ENCODE measurements at regions not wholly inside any gene's neighbourhood (a gene's known extent, or its start where the extent isn't known, plus 50 kb on each side); places are given as distances from the start of the nearest gene placed in this dataset.

DNA sequence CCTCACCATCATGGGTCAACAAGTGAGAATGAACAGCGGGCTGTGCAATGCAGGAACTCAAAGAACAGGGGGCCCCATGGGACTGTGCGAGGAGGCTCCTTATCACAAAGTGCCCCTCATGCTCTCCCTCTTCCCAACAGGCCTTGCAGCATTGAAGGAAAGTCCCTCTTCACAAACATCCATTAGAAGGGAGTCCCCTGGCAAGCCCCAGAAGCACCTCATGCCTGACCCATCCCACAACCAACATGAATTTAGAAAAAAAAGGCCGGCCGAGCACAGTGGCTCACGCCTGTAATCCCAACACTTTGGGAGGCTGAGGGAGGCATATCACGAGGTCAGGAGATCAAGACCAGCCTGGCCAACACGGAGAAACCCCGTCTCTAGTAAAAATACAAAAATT, 122.6 kb upstream of the FSTL4 start:
- no peak for DNase-seq

GRCh38 chr5:133732536-133732935, 120.2 kb upstream of the FSTL4 start:
- DNase-seq, result no peak

DNA sequence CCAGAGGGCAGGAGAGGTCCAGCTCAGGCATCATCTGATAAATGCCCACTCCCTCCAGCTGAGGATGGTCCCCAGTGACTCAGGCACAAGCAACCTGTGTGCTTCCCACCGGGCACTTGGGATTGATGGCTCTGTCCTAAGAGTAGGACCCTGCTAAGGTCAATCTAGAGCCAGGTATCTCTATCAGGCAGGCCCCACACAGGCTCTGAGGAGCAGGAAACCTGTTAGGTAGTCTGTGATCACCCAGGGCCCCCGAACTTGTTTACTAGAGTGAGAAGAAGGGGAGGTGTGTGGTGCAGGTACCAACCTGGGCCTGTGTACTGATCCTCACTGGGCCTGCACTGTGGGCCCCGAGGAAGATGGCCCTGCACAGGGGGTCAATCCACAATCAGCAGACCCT, 119.6 kb upstream of the FSTL4 start:
- DNase-seq, result no peak

DNA sequence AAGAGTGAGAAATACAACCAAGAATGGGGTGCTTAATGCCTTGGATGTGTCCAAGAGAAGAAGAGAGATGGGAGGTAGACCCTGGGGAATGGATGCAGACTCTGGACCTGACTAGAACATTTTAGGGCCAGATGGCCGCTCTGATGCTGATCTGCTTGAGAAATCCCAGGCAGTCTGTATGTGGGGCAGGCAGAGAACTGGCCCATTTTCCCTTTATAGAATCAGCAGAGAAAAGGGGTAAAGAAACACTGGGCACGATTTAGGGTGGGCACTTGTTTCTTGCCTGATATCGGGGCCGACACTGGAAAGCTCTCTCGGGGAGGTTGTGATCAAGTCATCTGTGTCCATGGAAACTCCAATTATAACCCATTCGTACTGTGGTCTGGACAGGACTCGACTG, 118.5 kb upstream of the FSTL4 start:
- DNase-seq, result no peak

DNA sequence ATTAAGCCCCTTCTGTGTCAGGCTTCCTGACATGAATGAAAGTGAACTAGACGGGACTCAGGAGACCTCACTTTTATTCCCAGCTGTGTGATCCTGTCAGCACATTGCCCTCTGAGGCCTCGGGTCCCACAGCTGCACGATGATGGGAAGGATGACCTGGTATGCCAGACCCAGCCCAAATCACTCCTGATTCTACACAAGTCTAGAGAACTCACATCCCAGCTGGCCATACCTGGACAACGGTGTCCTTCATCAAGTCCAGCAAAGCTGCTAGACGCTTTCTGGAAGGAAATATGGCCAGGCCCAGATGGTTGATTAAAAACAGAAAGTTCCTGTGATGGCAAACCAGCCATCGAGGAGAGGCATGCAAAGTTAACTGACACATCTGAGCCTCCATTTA, 118.0 kb upstream of the FSTL4 start:
- DNase-seq, result no peak

GRCh38 chr5:133729800-133730199, 117.5 kb upstream of the FSTL4 start:
- DNase-seq, result no peak

- DNase-seq, result no peak
These were observed 116.1 kb upstream of the FSTL4 start for GRCh38 chr5:133728475-133728874.

DNA sequence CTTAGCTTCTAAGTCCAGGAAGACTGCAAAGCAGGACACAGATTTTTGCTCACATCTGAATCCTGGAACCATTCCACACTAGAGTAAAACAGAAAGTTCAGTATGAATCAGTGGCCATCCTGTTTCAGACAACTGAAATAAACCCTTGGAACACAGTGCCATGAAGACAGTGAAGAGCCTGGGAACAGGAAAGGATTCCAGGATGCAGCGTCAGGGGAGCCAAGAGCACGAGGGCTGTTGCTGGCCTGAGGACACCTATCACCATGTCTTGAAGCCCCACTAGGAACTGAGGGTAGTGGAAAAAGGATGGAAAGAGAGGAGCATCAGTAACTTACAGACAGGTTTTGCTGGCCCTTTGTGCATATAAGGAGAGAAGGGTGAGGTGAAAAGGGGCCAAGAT, 115.3 kb upstream of the FSTL4 start:
- no peak for DNase-seq

DNA sequence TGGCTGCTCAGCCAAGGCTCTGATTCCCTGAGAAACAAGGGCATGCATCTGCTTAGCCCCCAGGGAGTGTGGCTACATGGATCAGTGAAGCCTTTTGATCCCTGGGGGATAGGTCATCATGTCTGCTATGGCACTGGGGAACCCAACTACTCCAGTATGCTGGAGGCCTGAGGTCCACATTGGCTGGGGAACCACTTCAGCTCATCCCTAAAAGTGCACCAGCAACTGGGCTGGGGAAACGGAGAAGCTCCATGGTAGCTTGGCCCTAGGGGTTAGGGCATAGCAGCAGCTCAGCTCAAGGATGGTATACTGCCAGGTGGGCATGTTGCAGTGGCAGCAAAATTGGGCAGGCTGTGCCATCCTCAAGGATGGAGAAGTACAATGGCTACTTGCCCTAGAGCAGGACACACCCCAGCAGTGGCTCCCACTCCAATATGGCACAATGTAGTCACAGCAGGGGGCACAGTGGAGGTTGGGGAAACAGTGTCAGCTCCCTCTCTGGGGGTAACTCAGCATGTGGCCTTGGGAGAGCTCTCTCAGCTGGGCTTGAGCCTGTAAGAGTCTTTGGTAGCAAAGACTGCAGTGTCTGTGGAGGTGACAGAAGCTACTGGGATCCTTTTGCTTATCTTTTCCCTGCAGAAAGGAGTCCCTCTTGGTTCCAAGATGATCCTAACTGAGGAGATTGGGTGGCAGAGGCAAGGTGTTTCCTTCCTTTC, 111.5 kb upstream of the FSTL4 start:
- no peak for DNase-seq

DNA sequence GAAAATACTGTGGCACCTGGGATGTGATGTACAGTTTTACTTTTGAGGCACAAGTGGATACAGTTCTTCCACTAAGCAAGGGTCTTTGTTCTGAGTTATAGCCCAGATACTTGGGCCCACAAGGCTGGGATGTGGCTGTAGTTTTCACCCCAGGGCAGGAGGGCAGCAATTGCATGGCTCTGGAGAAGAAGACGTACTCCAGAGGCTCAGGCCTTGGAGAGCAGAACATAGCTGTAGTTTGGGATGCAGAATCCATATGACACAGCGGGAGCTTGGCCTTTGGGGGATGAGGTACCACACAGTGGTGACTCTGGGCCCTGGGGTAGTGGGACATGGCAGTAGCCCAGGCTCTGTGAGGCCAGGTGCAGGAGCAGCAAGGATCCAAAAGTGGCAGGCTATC, 110.8 kb upstream of the FSTL4 start:
- no peak for DNase-seq

DNA sequence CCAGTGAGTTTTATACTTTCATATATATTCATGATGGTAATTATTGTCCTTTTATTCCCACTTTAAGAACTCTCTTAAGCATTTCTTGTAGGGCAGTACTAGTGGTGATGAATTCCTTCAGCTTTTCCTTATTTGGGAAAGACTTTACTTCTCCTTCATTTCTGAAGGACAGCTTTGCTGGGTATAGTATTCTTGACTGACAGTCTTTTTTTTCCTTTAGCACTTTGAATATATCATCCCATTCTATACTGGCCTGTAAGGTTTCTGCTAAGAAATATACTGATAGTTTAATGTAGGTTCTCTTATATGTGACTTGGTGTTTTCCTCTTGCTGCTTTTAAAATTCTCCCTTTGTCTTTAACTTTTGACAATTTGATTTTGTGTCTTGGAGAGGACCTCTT, 109.0 kb upstream of the FSTL4 start:
- DNase-seq, result no peak

- DNase-seq, result no peak
These were observed 106.1 kb upstream of the FSTL4 start for GRCh38 chr5:133718457-133718856.

DNA sequence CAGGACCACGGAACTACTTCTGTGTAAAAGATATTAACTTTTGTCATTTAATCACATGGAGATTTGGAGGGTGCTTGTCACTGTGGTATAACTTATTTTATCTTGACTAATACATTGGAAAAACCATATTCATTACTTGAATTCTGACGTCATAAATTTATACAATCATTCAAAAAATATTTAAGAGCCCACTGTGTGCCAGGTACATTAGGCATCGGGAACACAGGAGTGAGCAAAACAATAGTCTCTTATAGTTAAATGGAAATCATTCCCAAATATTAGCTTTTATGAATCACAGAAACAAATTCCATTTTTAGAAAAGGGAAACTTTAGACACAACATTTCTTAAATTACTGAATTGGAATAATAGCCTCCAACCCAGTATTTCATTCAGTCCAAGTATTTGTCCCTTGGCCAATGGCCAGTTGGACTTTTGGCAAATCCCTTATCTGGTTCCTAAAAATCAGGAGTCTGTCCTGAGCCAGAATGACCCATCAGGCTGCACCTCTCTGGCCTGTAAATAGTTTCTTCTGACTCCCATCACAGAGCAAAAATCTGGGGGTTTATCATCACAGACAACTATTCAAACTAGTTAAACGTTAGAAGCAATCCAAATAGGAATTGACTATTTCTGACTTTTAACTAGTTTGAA, 104.3 kb upstream of the FSTL4 start:
- DNase-seq, result no peak

DNA sequence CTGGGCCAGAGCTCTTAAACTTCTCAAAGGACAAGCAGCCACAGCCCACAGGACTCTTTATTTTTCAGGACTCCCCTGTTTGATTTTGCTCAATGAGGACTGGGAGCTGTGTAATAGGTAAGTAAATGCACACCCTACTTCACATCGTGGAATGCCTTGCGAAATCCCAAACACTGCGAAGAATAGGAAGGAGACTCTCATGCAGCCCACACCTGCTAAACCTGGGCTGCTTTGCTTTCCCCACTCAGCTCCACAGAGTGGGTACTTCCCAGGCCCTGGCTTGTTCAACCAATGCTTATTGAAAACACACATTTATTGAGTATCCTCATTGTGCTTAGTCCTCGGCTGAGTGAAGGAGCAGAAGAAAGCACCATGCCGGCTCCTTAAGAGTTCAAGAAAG, 103.3 kb upstream of the FSTL4 start:
- DNase-seq, result no peak

- no peak for DNase-seq
These were observed 102.9 kb upstream of the FSTL4 start for GRCh38 chr5:133715216-133715615.

DNA sequence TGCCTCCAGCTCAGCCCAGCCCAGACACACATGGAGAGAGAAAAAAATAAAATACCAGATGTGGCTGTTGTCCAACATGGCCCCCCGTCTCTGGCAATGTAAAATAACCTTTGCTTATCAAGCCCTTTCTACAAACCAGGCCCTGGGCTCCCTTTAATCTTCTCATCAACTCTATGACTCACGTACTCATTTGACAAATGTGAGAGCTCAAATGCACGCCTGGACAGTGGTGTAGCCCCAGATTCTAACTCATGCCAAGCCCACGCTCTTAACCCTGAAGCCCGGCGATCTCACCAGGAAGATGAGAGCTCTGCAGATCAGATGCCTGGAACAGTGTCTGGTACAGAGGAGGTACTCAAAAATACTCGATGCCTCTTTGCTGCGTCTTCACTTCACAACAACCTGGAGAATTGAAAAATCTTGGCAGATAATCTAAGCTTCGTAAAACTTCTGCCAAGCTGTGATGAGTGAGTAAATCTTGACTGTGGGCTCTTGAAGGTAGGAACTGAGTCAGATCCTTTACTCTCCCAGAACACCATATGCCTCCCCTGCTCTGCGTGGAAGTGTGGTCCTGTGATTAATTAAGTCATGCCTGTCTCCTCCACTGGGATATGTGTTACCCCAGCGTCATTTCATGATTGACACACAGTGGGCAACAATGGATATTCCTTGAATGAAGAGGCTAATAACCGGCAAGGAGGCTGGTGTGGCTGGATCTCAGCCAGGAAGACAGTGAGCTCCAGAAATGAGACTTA, 102.0 kb upstream of the FSTL4 start:
- no peak for DNase-seq

GRCh38 chr5:133713751-133714150, 101.4 kb upstream of the FSTL4 start:
- no peak for DNase-seq

DNA sequence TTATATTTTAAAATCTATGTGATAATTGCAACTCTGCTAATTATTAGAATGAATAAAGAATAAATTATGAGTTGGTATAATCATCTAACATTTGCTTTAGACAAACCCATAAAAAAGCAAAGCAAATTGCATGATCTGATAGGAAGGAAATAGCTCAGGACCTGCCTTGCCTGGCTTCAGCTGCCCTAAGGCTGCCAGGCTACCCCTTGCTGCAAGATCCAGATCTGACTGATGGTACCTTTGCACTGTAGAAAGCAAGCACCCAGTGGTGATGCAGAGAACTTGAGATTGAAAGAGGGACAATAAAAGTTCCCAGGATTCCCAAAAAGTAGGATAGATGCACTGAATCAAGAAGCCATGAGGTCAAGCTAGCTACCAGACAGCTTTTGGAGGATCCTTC, 100.9 kb upstream of the FSTL4 start:
- DNase-seq, result no peak

DNA sequence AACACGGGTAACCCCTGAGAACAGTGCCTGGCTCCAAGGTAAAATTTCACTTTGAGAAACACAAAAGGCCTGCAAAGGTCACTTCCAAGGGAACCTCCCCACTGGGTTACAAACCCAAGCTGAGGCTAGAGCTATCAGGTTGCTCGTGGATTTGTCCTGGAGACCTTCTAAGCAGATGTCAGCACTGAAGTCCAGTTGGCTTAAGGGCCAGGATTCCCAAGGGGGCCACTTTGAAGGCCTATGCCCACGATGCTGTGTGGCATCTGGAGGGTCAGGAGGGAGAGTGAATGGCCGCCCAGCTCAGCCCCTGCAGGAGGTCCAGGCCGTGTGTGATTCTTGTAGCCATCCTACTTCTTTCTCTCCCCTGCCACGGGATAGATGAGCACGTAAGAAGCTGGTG, 100.2 kb upstream of the FSTL4 start:
- no peak for DNase-seq

GRCh38 chr5:133709209-133709725, 96.9 kb upstream of the FSTL4 start:
- no peak for DNase-seq

DNA sequence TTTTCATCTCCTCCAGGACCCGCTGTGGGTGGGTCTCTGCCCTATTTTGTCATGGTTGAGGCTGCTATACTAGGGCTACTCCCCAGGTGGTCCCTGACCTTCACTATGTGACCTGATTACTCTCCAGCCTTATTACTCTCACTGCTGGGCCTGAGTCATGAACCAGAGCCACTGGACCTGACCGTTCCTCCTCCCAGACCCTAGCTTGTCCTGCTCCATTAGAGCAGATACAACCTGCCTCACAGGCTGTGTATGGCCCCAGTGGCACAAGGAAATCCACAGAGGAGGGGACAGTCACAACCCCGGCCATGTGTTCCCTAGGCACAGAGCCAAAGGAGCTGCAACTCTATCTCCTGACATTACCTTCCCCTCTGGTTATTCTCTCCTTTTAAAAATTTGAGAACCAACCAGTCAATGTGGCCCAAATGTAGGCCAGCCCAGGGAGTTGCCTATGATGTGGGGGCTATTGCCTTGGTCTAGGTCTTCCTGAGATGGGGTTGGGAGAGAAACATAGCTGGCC, 96.0 kb upstream of the FSTL4 start:
- no peak for DNase-seq

DNA sequence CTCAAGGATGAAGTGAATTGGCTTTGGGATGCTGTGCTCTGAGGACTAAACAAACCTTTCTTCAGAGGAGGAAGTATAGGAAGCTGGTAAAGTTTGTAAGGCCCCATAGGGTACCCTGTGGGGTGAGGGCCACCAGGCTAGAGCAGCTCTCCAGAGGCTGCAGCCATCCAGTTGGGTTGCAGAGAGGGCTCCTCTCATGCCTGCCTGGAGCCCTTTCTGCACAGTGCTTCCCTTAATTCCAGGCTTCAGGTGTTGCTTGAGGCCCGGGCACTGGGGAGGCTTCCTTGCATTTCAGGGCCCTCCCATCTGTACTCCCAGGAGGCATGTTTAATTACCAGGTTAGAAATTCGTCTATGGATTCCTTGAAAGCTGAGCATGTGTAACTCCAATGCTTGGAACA, 95.3 kb upstream of the FSTL4 start:
- no peak for DNase-seq

All from dermis blood vessel endothelial cell (primary cell).